ENCODE measurements at regions not wholly inside any gene's neighbourhood (a gene's known extent, or its start where the extent isn't known, plus 50 kb on each side); places are given as distances from the start of the nearest gene placed in this dataset.
"Not testable (repeated sequence)": the region's sequence is repeated elsewhere in the genome, so short reads cannot be mapped to it uniquely, and the experiment has no call there.

GRCh38 chr1:4215391-4215790 lies 315.3 kb upstream of the C1orf174 start:
- no peak for DNase-seq (ENCODE audit: low read depth)

- no peak for DNase-seq (ENCODE audit: low read depth)
Measured at GRCh38 chr1:4216231-4216630, 316.2 kb upstream of the C1orf174 start.

- no peak for DNase-seq (ENCODE audit: low read depth)
Measured at GRCh38 chr1:4218619-4219018, 318.5 kb upstream of the C1orf174 start.

GRCh38 chr1:4219111-4219510 lies 319.0 kb upstream of the C1orf174 start:
- DNase-seq (ENCODE audit: low read depth) = no peak

- no peak for DNase-seq (ENCODE audit: low read depth)
Measured at GRCh38 chr1:4219826-4220225, 319.8 kb upstream of the C1orf174 start.

- DNase-seq (ENCODE audit: low read depth) = no peak
Measured at GRCh38 chr1:4220362-4220761, 320.3 kb upstream of the C1orf174 start.

- no peak for DNase-seq (ENCODE audit: low read depth)
Measured at GRCh38 chr1:4221107-4221506, 321.0 kb upstream of the C1orf174 start.

GRCh38 chr1:4224684-4225467 lies 324.8 kb upstream of the C1orf174 start:
- no peak for DNase-seq (ENCODE audit: low read depth)

GRCh38 chr1:4227986-4228385 lies 327.9 kb upstream of the C1orf174 start:
- no peak for DNase-seq (ENCODE audit: low read depth)

- DNase-seq (ENCODE audit: low read depth) = no peak
Measured at GRCh38 chr1:4253935-4254334, 353.9 kb upstream of the C1orf174 start.

- no peak for DNase-seq (ENCODE audit: low read depth)
Measured at GRCh38 chr1:4256351-4256750, 356.3 kb upstream of the C1orf174 start.

- not testable (repeated sequence) for DNase-seq (ENCODE audit: low read depth)
Measured at GRCh38 chr1:4258146-4258777, 358.2 kb upstream of the C1orf174 start.

- DNase-seq (ENCODE audit: low read depth) = no peak
Measured at GRCh38 chr1:4261327-4261726, 361.3 kb upstream of the C1orf174 start.

- DNase-seq (ENCODE audit: low read depth) = no peak
Measured at GRCh38 chr1:4262665-4263064, 362.6 kb upstream of the C1orf174 start.

GRCh38 chr1:4263699-4264098 lies 363.6 kb upstream of the C1orf174 start:
- no peak for DNase-seq (ENCODE audit: low read depth)

- DNase-seq (ENCODE audit: low read depth) = no peak
Measured at GRCh38 chr1:4265836-4266235, 365.8 kb upstream of the C1orf174 start.

- DNase-seq (ENCODE audit: low read depth) = peak; percentile 90
Measured at GRCh38 chr1:4267381-4268261, 367.5 kb upstream of the C1orf174 start.

GRCh38 chr1:4268262-4268888 lies 368.3 kb upstream of the C1orf174 start:
- no peak for DNase-seq (ENCODE audit: low read depth)

GRCh38 chr1:4268889-4269284 lies 368.8 kb upstream of the C1orf174 start:
- DNase-seq (ENCODE audit: low read depth) = no peak

GRCh38 chr1:4269330-4269729 lies 369.3 kb upstream of the C1orf174 start:
- no peak for DNase-seq (ENCODE audit: low read depth)

- peak; percentile 3 for DNase-seq (ENCODE audit: low read depth)
Measured at GRCh38 chr1:4269952-4270570, 370.0 kb upstream of the C1orf174 start.

Data from renal cortical epithelial cell (primary cell).